LNCAP (cell line): ENCODE measurements at regions not wholly inside any gene's neighbourhood (a gene's known extent, or its start where the extent isn't known, plus 50 kb on each side); places are given as distances from the start of the nearest gene placed in this dataset.

Experiments used
- CTCF ChIP-seq: fragments of 450-650 bp; IDR thresholded peaks from 2 replicates; pipeline ENCODE4 v1.5.1; 2017; ENCODE audit warnings: mild to moderate bottlenecking

- TF ChIP-seq CTCF: no peak
Measured at GRCh38 chr4:116942315-116942714, 143.1 kb downstream of the TRAM1L1 start.

GRCh38 chr4:116930329-116930728 lies 155.0 kb downstream of the TRAM1L1 start:
- TF ChIP-seq CTCF: no peak

GRCh38 chr4:116926631-116927295 lies 158.6 kb downstream of the TRAM1L1 start:
- TF ChIP-seq CTCF: no peak

GRCh38 chr4:116925900-116926457 lies 159.4 kb downstream of the TRAM1L1 start:
- no peak for TF ChIP-seq CTCF

GRCh38 chr4:116923389-116923788 lies 162.0 kb downstream of the TRAM1L1 start:
- no peak for TF ChIP-seq CTCF

- no peak for TF ChIP-seq CTCF
Measured at GRCh38 chr4:116913451-116913850, 171.9 kb downstream of the TRAM1L1 start.

GRCh38 chr4:116906758-116907157 lies 178.6 kb downstream of the TRAM1L1 start:
- TF ChIP-seq CTCF: no peak

- no peak for TF ChIP-seq CTCF
Measured at GRCh38 chr4:116899561-116899960, 185.8 kb downstream of the TRAM1L1 start.
